ENCODE measurements at regions not wholly inside any gene's neighbourhood (a gene's known extent, or its start where the extent isn't known, plus 50 kb on each side); places are given as distances from the start of the nearest gene placed in this dataset.

DNA sequence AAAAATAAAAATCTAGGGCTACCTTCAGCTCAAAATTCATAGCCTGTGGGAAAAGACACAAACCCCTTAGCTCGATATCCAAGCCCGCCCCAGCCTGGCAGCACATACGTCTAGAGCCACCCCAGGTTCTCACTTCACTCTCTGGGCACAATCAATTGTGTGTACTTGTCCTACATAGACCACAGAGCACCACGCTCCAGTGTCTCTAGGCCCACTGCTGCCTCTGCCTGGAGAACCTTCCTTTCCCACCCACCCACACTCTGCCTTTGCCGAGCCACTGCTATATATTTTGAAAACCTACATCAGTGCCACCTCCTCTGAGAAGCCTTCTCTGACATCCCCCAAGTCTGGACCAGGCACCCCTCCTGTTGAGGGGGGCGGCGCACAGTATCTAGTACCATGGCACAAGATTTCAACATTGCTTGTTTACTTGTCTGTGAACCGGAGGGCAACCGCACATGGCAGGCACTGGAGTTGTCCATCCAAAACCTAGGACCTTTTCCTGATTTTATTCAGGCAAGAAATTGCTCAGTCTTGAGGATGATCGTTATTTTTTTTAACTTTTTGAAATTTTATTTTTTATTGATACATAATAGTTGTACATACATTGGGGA lies 141.5 kb downstream of the UNC5CL start:
- TF ChIP-seq FOS (IDR thresholded peaks at IDR 0.05; ENCODE audit: borderline replicate concordance, insufficient read depth, low read length) (no peak), MYC (IDR thresholded peaks at IDR 0.05; ENCODE audit: low read depth, low read length) (no peak), JUN (IDR thresholded peaks at IDR 0.05; ENCODE audit: borderline replicate concordance, insufficient read depth, insufficient read length, low read depth) (no peak), GATA2 (IDR thresholded peaks at IDR 0.05; ENCODE audit: insufficient read depth, insufficient read length, low read depth, low read length) (no peak), POLR2AphosphoS5 (IDR thresholded peaks at IDR 0.05; ENCODE audit: insufficient read depth, low read depth, low read length) (no peak), POLR2A (IDR thresholded peaks at IDR 0.05; ENCODE audit: low read depth, low read length) (no peak)
- TF ChIP-seq, protein P1, sequence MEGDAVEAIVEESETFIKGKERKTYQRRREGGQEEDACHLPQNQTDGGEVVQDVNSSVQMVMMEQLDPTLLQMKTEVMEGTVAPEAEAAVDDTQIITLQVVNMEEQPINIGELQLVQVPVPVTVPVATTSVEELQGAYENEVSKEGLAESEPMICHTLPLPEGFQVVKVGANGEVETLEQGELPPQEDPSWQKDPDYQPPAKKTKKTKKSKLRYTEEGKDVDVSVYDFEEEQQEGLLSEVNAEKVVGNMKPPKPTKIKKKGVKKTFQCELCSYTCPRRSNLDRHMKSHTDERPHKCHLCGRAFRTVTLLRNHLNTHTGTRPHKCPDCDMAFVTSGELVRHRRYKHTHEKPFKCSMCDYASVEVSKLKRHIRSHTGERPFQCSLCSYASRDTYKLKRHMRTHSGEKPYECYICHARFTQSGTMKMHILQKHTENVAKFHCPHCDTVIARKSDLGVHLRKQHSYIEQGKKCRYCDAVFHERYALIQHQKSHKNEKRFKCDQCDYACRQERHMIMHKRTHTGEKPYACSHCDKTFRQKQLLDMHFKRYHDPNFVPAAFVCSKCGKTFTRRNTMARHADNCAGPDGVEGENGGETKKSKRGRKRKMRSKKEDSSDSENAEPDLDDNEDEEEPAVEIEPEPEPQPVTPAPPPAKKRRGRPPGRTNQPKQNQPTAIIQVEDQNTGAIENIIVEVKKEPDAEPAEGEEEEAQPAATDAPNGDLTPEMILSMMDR (IDR thresholded peaks at IDR 0.05; ENCODE audit: extremely low read depth in 1 of 2, insufficient read depth in 1 of 2, low read depth in 1 of 2, low read length in 2 of 2) = no peak
- TF ChIP-seq, protein P2, sequence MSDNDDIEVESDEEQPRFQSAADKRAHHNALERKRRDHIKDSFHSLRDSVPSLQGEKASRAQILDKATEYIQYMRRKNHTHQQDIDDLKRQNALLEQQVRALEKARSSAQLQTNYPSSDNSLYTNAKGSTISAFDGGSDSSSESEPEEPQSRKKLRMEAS (IDR thresholded peaks at IDR 0.05; ENCODE audit: insufficient read depth, insufficient read length) = no peak
- Histone ChIP-seq H3K9me1 (replicated peaks; ENCODE audit: control insufficient read depth, extremely low read depth, insufficient read depth, low read length) (no peaks in the 10 kb centered on the region), H3K27ac (ENCODE audit: insufficient read depth, low read depth, low read length) (no peak overlapping the region), H3K36me3 (ENCODE audit: control insufficient read depth in 2 of 2, extremely low read depth in 1 of 2, insufficient read depth in 2 of 2, low read length in 2 of 2) (no peaks in the 10 kb centered on the region), H3K9ac (replicated peaks; ENCODE audit: extremely low read depth, insufficient read depth, low read length) (no peak overlapping the region), H3K9me3 (replicated peaks; ENCODE audit: control insufficient read depth, insufficient read depth, low read length) (no peaks in the 10 kb centered on the region), H2AFZ (ENCODE audit: low read depth, low read length) (no peak overlapping the region), H4K20me1 (replicated peaks; ENCODE audit: control insufficient read depth, extremely low read depth, insufficient read depth, low read length) (no peaks in the 10 kb centered on the region), H3K27me3 (ENCODE audit: control insufficient read depth in 2 of 2, insufficient read depth in 2 of 2, low read length in 2 of 2) (no peaks in the 10 kb centered on the region), H3K4me1 (ENCODE audit: control insufficient read depth, extremely low read depth, insufficient read depth, low read length) (peaks cover 8% of the 10 kb centered on the region), H3K79me2 (ENCODE audit: control insufficient read depth, insufficient read depth, low read length) (no peaks in the 10 kb centered on the region), H3K4me2 (ENCODE audit: insufficient read depth, low read length) (no peak overlapping the region), H3K4me3 (replicated peaks in 1 of 3; ENCODE audit: insufficient read depth in 1 of 3, low read depth in 1 of 3, low read length in 3 of 3) (no peak overlapping the region)
- dilution Hi-C loops (cut with MboI; ENCODE audit: extremely low pct_ligation_motif_present, low sequenced_read_pairs) (no loop called here), intact Hi-C loops (cut with micrococcal nuclease) (no loop called here)
- BruUV-seq (replicated peaks) = no TSS peak
- POLR2A ChIA-PET = no interaction called here
- CTCF ChIA-PET = interaction anchor here (3.6 to 4.8 kb wide), 2 partner anchors 14 to 131 kb away, joined by 35 to 96 read pairs; no protein-coding TSS in a partner anchor
- DNase-seq (ENCODE audit: low read depth, low spot score) (no peak), FAIRE-seq (no peak)
